K562 (cell line): ENCODE measurements at regions not wholly inside any gene's neighbourhood (a gene's known extent, or its start where the extent isn't known, plus 50 kb on each side); places are given as distances from the start of the nearest gene placed in this dataset.

Source experiments
- ATAC-seq: fragments of 200-7000 bp; cut with Tn5 transposase; 3 replicates; pipeline ENCODE4 v1.9.1; 2020; ENCODE audit warnings: moderate library complexity
- BruUV-seq: library from RNA; stranded (reverse); fragments of 400-500 nt; replicated peaks from 2 replicates; lab custom pipeline; 2021; lab: Mats Ljungman, UMichigan
- CTCF ChIA-PET: fragments of 300-600 bp; formaldehyde crosslinking; extraction: SDS; loops from one replicate; lab custom pipeline; 2021; ENCODE audit warnings: low intra/inter-chr PET ratio; lab: Yijun Ruan, JAX
- POLR2A ChIA-PET: fragments of 300-600, 350-650 bp; sonication (Branson Sonifier 250); formaldehyde crosslinking; extraction: SDS; loops from one replicate; lab custom pipeline; 2021; ENCODE audit warnings: antibody characterized with exemption, inconsistent platforms; lab: Yijun Ruan, JAX
- DNase-seq, 4 experiments: peaks; one replicate each; pipeline versions ENCODE4 v3.0.0 to v3.0.0-alpha.2; 2011 to 2018; ENCODE audit warnings: low spot score in 3 of 4, mixed read lengths in 3 of 4; ENCODE audit errors: extremely low read depth in 1 of 4
- FAIRE-seq: peaks from 2 replicates; lab custom pipeline; 2011; peaks lifted over from hg19 to GRCh38; lab: Jason Lieb, UNC
- H2AFZ ChIP-seq: 2 replicates; pipeline ENCODE4 v1.6.0; 2011; ENCODE audit warnings: low read depth, low read length, control low read depth, inconsistent platforms
- H3K27ac ChIP-seq: fragments of 200-600 bp; 3 replicates; pipeline ENCODE4 v1.8.0; 2011; ENCODE audit warnings: low read depth, mild to moderate bottlenecking, control low read depth, inconsistent platforms, low read length, moderate library complexity, mixed read lengths; ENCODE audit errors: extremely low read depth
- H3K27me3 ChIP-seq, 2 experiments: fragments of 300-600 bp in 1 of 2; 2 replicates in 1 of 2; 3 replicates in 1 of 2; pipeline versions ENCODE4 v1.6.0 to v1.8.0; 2011; ENCODE audit warnings: inconsistent platforms in 2 of 2, low read length in 2 of 2, mild to moderate bottlenecking in 1 of 2, mixed read lengths in 1 of 2, moderate library complexity in 1 of 2; ENCODE audit not compliant: control insufficient read depth in 2 of 2, insufficient read depth in 2 of 2
- H3K36me3 ChIP-seq: fragments of 300-600 bp; 3 replicates; pipeline ENCODE4 v1.8.0; 2011; ENCODE audit warnings: mild to moderate bottlenecking, low read length, inconsistent platforms; ENCODE audit not compliant: control insufficient read depth, insufficient read depth
- H3K4me1 ChIP-seq, 2 experiments: fragments of 200-600 bp in 1 of 2; replicated peaks in 1 of 2; 2 replicates in 1 of 2; 3 replicates in 1 of 2; pipeline versions ENCODE4 v1.5.1 to v1.8.0; 2011; ENCODE audit warnings: inconsistent platforms in 2 of 2, low read length in 2 of 2, mild to moderate bottlenecking in 1 of 2, mixed read lengths in 1 of 2, moderate library complexity in 1 of 2; ENCODE audit not compliant: control insufficient read depth in 2 of 2, insufficient read depth in 2 of 2
- H3K4me2 ChIP-seq: 2 replicates; pipeline ENCODE4 v1.6.1; 2011; ENCODE audit warnings: low read length, control low read depth, inconsistent platforms, mixed read lengths; ENCODE audit not compliant: insufficient read depth
- H3K4me3 ChIP-seq: fragments of 200-600 bp; sonication (generic), shearing (Covaris generic); 2 replicates; pipeline ENCODE4 v1.5.1; 2016; ENCODE audit warnings: control low read depth, inconsistent platforms
- H3K79me2 ChIP-seq: fragments of 200-600 bp; 3 replicates; pipeline ENCODE4 v1.8.0; 2011; ENCODE audit warnings: low read length, inconsistent platforms; ENCODE audit not compliant: control insufficient read depth, insufficient read depth
- H3K9ac ChIP-seq, 2 experiments: 2 replicates each; pipeline versions ENCODE4 v1.6.0 to v1.6.1; 2011; ENCODE audit warnings: low read depth in 2 of 2, low read length in 2 of 2, control low read depth in 1 of 2, inconsistent platforms in 1 of 2, mild to moderate bottlenecking in 1 of 2, mixed read lengths in 1 of 2; ENCODE audit not compliant: insufficient read depth in 1 of 2
- H3K9me1 ChIP-seq: one replicate; pipeline ENCODE4 v1.6.0; 2011; ENCODE audit warnings: inconsistent platforms, mild to moderate bottlenecking, low read length, moderate library complexity; ENCODE audit not compliant: control insufficient read depth, insufficient read depth
- H3K9me3 ChIP-seq: replicated peaks from 2 replicates; pipeline ENCODE4 v1.5.1; 2011; ENCODE audit warnings: low read depth, low read length, inconsistent platforms; ENCODE audit not compliant: control insufficient read depth, insufficient read depth
- H4K20me1 ChIP-seq: replicated peaks from 2 replicates; pipeline ENCODE4 v1.6.1; 2011; ENCODE audit warnings: low read length, inconsistent platforms, mixed read lengths; ENCODE audit not compliant: control insufficient read depth, insufficient read depth
- ARNT ChIP-seq, 2 experiments: fragments of 450-650 bp; IDR thresholded peaks; 2 replicates each; pipeline ENCODE4 v1.6.1; 2016; ENCODE audit warnings: mild to moderate bottlenecking in 1 of 2
- ASH1L ChIP-seq: fragments of 450-650 bp; IDR thresholded peaks from 2 replicates; pipeline ENCODE4 v1.6.1; 2018; ENCODE audit warnings: borderline replicate concordance, mild to moderate bottlenecking, low read depth; ENCODE audit not compliant: partially characterized antibody
- C11orf30 ChIP-seq: fragments of 450-650 bp; IDR thresholded peaks from 2 replicates; pipeline ENCODE4 v1.6.1; 2016; ENCODE audit warnings: low read depth, mild to moderate bottlenecking
- FOXA3 ChIP-seq, 2 experiments: fragments of 450-650 bp in 1 of 2; sonication (generic) in 1 of 2; formaldehyde crosslinking; IDR thresholded peaks in 1 of 2; conservative IDR thresholded peaks in 1 of 2; 2 replicates each; pipeline versions ENCODE4 v1.4.0 to v1.8.0; 2020 to 2022; ENCODE audit warnings: mild to moderate bottlenecking in 2 of 2, missing genetic modification reagents in 1 of 2
- GATA2 ChIP-seq: sonication (generic); formaldehyde crosslinking; IDR thresholded peaks from 2 replicates; pipeline ENCODE4 v1.4.0; 2020; ENCODE audit warnings: mild to moderate bottlenecking, missing genetic modification reagents
- IRF2 ChIP-seq: sonication (generic); formaldehyde crosslinking; IDR thresholded peaks from 2 replicates; pipeline ENCODE4 v1.8.1; 2022; ENCODE audit warnings: mild to moderate bottlenecking, missing genetic modification reagents
- KAT8 ChIP-seq: fragments of 450-650 bp; IDR thresholded peaks from 2 replicates; pipeline ENCODE4 v1.6.1; 2016; ENCODE audit warnings: low read depth, mild to moderate bottlenecking
- MAFK ChIP-seq: IDR thresholded peaks from 2 replicates; pipeline ENCODE4 v1.6.1; 2011; ENCODE audit warnings: low read length, improper control_type of control experiment
- PTRF ChIP-seq: fragments of 450-650 bp; IDR thresholded peaks from 2 replicates; pipeline ENCODE4 v1.6.1; 2016; ENCODE audit warnings: mild to moderate bottlenecking, missing genetic modification characterization, missing compliant biosample characterization
- SNRNP70 ChIP-seq: fragments of 200-400 bp; formaldehyde crosslinking; optimal IDR thresholded peaks from 2 replicates; pipeline ENCODE3; 2017; ENCODE audit warnings: low read depth, low read length
- U2AF2 ChIP-seq: fragments of 200-400 bp; formaldehyde crosslinking; optimal IDR thresholded peaks from 2 replicates; pipeline ENCODE3; 2017; ENCODE audit warnings: low read depth, mild to moderate bottlenecking, low read length
- XRCC3 ChIP-seq: fragments of 450-650 bp; IDR thresholded peaks from 2 replicates; pipeline ENCODE4 v1.6.1; 2017; ENCODE audit warnings: mild to moderate bottlenecking, moderate library complexity
- XRCC5 ChIP-seq: fragments of 200-400 bp; formaldehyde crosslinking; IDR thresholded peaks from 2 replicates; pipeline ENCODE4 v1.6.1; 2017; ENCODE audit warnings: low read depth, mild to moderate bottlenecking, low read length
- ZNF165 ChIP-seq: fragments of 250-450 bp; sonication (Bioruptor Pico); IDR thresholded peaks from 2 replicates; pipeline ENCODE4 v1.4.0; 2020; ENCODE audit warnings: borderline replicate concordance
- ZNF764 ChIP-seq: fragments of 250-450 bp; sonication (Bioruptor Pico); IDR thresholded peaks from 2 replicates; pipeline ENCODE4 v1.4.0; 2020; ENCODE audit warnings: low read depth, mild to moderate bottlenecking, moderate library complexity
- WGBS: fragments of 100-300 bp; shearing (Covaris generic); methylation state at CpG from one replicate; pipeline ENCODE4 v1.1.6; 2016; ENCODE audit warnings: low coverage, mixed read lengths; ENCODE audit not compliant: insufficient coverage; ENCODE audit errors: missing lambda C conversion rate; 5-methylcytosine and 5-hydroxymethylcytosine counted together
- in situ Hi-C: fragments of 300-500 bp; cut with MboI; formaldehyde crosslinking; loops from 4 replicates; pipeline ENCODE4 v1.15.0; 2018; ENCODE audit warnings: inconsistent platforms, mixed read lengths
- intact Hi-C: fragments of 100-400 bp; cut with micrococcal nuclease; formaldehyde crosslinking; loops from 2 replicates; pipeline ENCODE4 v1.14.2; 2022
- TF ChIP-seq, protein P1 (sequence below): fragments of 450-650 bp; conservative IDR thresholded peaks from 2 replicates; pipeline ENCODE4 v1.6.1; 2016; ENCODE audit warnings: missing genetic modification characterization, low read depth, mild to moderate bottlenecking, missing compliant biosample characterization, moderate library complexity

DNA sequence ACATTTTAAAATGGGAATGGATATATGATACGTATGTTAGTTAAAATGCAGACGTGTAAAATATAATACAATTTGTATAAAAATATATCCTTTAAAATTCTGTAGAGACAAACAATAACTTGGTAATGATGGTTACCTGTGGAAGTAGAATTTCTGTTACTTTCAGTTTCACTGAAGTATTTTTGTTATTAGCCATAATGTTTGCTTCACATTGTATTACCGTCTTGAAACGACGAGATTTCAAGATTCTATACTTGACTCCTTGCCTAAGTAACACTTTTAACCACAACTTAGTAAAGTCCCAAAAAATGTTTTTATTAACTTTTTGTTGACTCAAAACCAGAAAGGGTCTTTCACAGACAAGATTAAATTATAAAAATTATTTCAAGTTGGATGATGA, 488.3 kb upstream of the VRK2 start (continued):
- no peak for TF ChIP-seq PTRF (tag)
- TF ChIP-seq, protein P1, sequence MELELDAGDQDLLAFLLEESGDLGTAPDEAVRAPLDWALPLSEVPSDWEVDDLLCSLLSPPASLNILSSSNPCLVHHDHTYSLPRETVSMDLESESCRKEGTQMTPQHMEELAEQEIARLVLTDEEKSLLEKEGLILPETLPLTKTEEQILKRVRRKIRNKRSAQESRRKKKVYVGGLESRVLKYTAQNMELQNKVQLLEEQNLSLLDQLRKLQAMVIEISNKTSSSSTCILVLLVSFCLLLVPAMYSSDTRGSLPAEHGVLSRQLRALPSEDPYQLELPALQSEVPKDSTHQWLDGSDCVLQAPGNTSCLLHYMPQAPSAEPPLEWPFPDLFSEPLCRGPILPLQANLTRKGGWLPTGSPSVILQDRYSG (tag): no peak

DNA sequence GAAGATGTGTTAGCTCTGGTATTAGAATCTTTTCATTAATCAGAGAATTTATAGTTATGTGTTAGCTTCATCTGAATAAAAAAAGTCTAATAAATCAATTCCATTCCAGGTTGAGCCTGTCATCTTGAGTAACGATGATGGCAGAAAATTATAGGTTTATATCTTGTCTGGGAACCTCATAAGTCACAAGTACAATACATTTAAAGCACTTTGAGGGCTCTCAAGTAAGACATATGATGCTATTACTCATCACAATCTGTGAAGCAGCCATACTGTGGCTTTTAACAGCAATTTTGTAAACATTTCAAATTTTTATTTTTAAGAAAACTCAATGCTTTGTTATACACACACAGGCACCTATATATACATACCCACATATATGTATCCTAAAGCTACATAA, 484.1 kb upstream of the VRK2 start:
- FAIRE-seq (no peak), DNase-seq (no peak), ATAC-seq (no peak)
- Histone ChIP-seq H3K9me3 (no peaks in the 10 kb centered on the region), H3K27ac (no peak overlapping the region), H4K20me1 (no peaks in the 10 kb centered on the region), H3K4me3 (no peak overlapping the region), H3K4me2 (no peak overlapping the region), H2AFZ (no peak overlapping the region), H3K36me3 (no peaks in the 10 kb centered on the region), H3K79me2 (no peaks in the 10 kb centered on the region), H3K9ac (no peak overlapping the region), H3K27me3 (no peaks in the 10 kb centered on the region), H3K4me1 (no peaks in the 10 kb centered on the region), H3K9me1 (no peaks in the 10 kb centered on the region)
- WGBS: 0% methylated on average over 1 of the region's 1 CpG
- in situ Hi-C loops (no loop called here), intact Hi-C loops (no loop called here)
- no TSS peak for BruUV-seq
- ChIA-PET CTCF (no interaction called here), POLR2A (no interaction called here)
- TF ChIP-seq ARNT (IDR thresholded peaks at IDR 0.05): no peak
- TF ChIP-seq XRCC3: no peak
- TF ChIP-seq MAFK: no peak
- TF ChIP-seq FOXA3 (CRISPR knock-in tag; conservative IDR thresholded peaks at IDR 0.05 in 1 of 2, IDR thresholded peaks at IDR 0.05 in 1 of 2): no peak
- no peak for TF ChIP-seq IRF2
- no peak for TF ChIP-seq ASH1L
- TF ChIP-seq ZNF764 (CRISPR knock-in tag): no peak
- no peak for TF ChIP-seq U2AF2
- TF ChIP-seq KAT8: no peak
- no peak for TF ChIP-seq XRCC5
- no peak for TF ChIP-seq C11orf30
- TF ChIP-seq GATA2 (CRISPR knock-in tag): no peak
- no peak for TF ChIP-seq SNRNP70
- TF ChIP-seq ZNF165 (CRISPR knock-in tag): no peak
